Panc1 (cell line): ENCODE measurements at regions not wholly inside any gene's neighbourhood (a gene's known extent, or its start where the extent isn't known, plus 50 kb on each side); places are given as distances from the start of the nearest gene placed in this dataset.

Experiments
- ATAC-seq: fragments of 200-7000 bp; cut with Tn5 transposase; 2 replicates; pipeline ENCODE4 v1.9.1; 2020; ENCODE audit warnings: mild to moderate bottlenecking, moderate library complexity
- BruUV-seq: library from RNA; stranded (reverse); fragments of 400-500 nt; replicated peaks from 2 replicates; lab custom pipeline; 2021; lab: Mats Ljungman, UMichigan
- CTCF ChIA-PET: fragments of 300-600 bp; sonication (Branson Sonifier 250); formaldehyde crosslinking; loops from one replicate; lab custom pipeline; 2022; ENCODE audit warnings: antibody characterized with exemption; lab: Charles Lee
- POLR2A ChIA-PET: fragments of 300-600 bp; sonication (Branson Sonifier 250); formaldehyde crosslinking; loops from one replicate; lab custom pipeline; 2022; ENCODE audit warnings: antibody characterized with exemption; lab: Charles Lee
- DNase-seq: peaks from one replicate; pipeline ENCODE4 v3.0.0-alpha.2; 2010; ENCODE audit warnings: low read depth, low spot score
- H3K27ac ChIP-seq: 2 replicates; pipeline ENCODE4 v1.5.1; 2011; ENCODE audit warnings: mild to moderate bottlenecking, low read length, inconsistent platforms
- H3K27me3 ChIP-seq: fragments of 200-500 bp; sonication (Bioruptor generic); 2 replicates; pipeline ENCODE4 v1.6.0; 2014; ENCODE audit warnings: low read length, inconsistent platforms; ENCODE audit not compliant: control insufficient read depth, insufficient read depth
- H3K36me3 ChIP-seq: fragments of 200-500 bp; sonication (Bioruptor generic); 2 replicates; pipeline ENCODE4 v1.5.1; 2014; ENCODE audit warnings: inconsistent platforms, mild to moderate bottlenecking, low read length, moderate library complexity; ENCODE audit not compliant: control insufficient read depth, insufficient read depth
- H3K4me1 ChIP-seq: 2 replicates; pipeline ENCODE4 v1.5.1; 2011; ENCODE audit warnings: inconsistent platforms, mild to moderate bottlenecking, low read length, moderate library complexity; ENCODE audit not compliant: control insufficient read depth, insufficient read depth
- H3K4me3 ChIP-seq, 2 experiments: 2 replicates each; pipeline ENCODE4 v1.5.1; 2011 to 2012; ENCODE audit warnings: low read depth in 2 of 2, low read length in 2 of 2, mild to moderate bottlenecking in 2 of 2, inconsistent platforms in 1 of 2, moderate library complexity in 1 of 2
- H3K9me3 ChIP-seq: fragments of 200-500 bp; sonication (Bioruptor generic); 2 replicates; pipeline ENCODE4 v1.5.1; 2014; ENCODE audit warnings: low read depth, mild to moderate bottlenecking, inconsistent platforms, low read length, moderate library complexity; ENCODE audit not compliant: control insufficient read depth, insufficient read depth
- CTCF ChIP-seq: fragments of 450-650 bp; IDR thresholded peaks from 2 replicates; pipeline ENCODE4 v1.5.1; 2017; ENCODE audit warnings: mild to moderate bottlenecking
- POLR2AphosphoS5 ChIP-seq: IDR thresholded peaks from 2 replicates; pipeline ENCODE4 v1.6.1; 2012; ENCODE audit warnings: mild to moderate bottlenecking, low read depth, low read length, moderate library complexity
- REST ChIP-seq, 2 experiments: IDR thresholded peaks; 2 replicates each; pipeline ENCODE4 v1.6.1; 2011 to 2012; ENCODE audit warnings: low read depth in 2 of 2, control low read depth in 1 of 2, low read length in 1 of 2, mild to moderate bottlenecking in 1 of 2, moderate library complexity in 1 of 2; ENCODE audit not compliant: insufficient read depth in 1 of 2
- SIN3A ChIP-seq: IDR thresholded peaks from 2 replicates; pipeline ENCODE4 v1.6.1; 2012; ENCODE audit warnings: low read depth, mild to moderate bottlenecking, low read length, moderate library complexity, borderline replicate concordance; ENCODE audit not compliant: insufficient read depth
- TCF7L2 ChIP-seq: IDR thresholded peaks from 2 replicates; pipeline ENCODE4 v1.6.1; 2011; ENCODE audit warnings: mild to moderate bottlenecking, low read depth, low read length, inconsistent platforms
- in situ Hi-C: cut with HindIII; loops from 2 replicates; pipeline ENCODE4 v1.10.0; 2016; ENCODE audit warnings: low sequenced_read_pairs, low pct_unique_long_range_greater_than_20kb
- intact Hi-C: fragments of 100-400 bp; cut with micrococcal nuclease; formaldehyde crosslinking; loops from one replicate; pipeline ENCODE4 v1.10.0; 2022; ENCODE audit not compliant: unreplicated experiment

GRCh38 chr15:62510791-62511190, 345.7 kb upstream of the C2CD4B start:
- DNase-seq (no peak), ATAC-seq (no peak)
- peaks cover 6% of the 10 kb centered on the region for H3K27me3 ChIP-seq
- H3K4me1 ChIP-seq = no peaks in the 10 kb centered on the region
- H3K4me3 ChIP-seq = no peak overlapping the region
- no peaks in the 10 kb centered on the region for H3K9me3 ChIP-seq
- intact Hi-C loops = no loop called here
- ChIA-PET CTCF (no interaction called here), POLR2A (no interaction called here)
- BruUV-seq = no TSS peak
- in situ Hi-C loops = no loop called here
- TF ChIP-seq CTCF (no peak), POLR2AphosphoS5 (no peak), TCF7L2 (no peak), REST (IDR thresholded peaks at IDR 0.05; ENCODE audit: insufficient read depth in 1 of 2, low read depth in 2 of 2, low read length in 1 of 2) (no peak), SIN3A (no peak)
- no peak overlapping the region for H3K27ac ChIP-seq
- no peaks in the 10 kb centered on the region for H3K36me3 ChIP-seq

GRCh38 chr15:62512904-62513303, 347.8 kb upstream of the C2CD4B start:
- DNase-seq (no peak), ATAC-seq (no peak)
- H3K4me3 ChIP-seq = no peak overlapping the region
- TF ChIP-seq REST (IDR thresholded peaks at IDR 0.05; ENCODE audit: insufficient read depth in 1 of 2, low read depth in 2 of 2, low read length in 1 of 2) (no peak), SIN3A (no peak), POLR2AphosphoS5 (no peak), CTCF (no peak), TCF7L2 (no peak)
- intact Hi-C loops = no loop called here
- no peaks in the 10 kb centered on the region for H3K36me3 ChIP-seq
- H3K27me3 ChIP-seq = peaks cover 6% of the 10 kb centered on the region
- H3K4me1 ChIP-seq = no peaks in the 10 kb centered on the region
- in situ Hi-C loops = no loop called here
- H3K27ac ChIP-seq = no peak overlapping the region
- BruUV-seq = no TSS peak
- no peaks in the 10 kb centered on the region for H3K9me3 ChIP-seq
- CTCF ChIA-PET = no interaction called here
- POLR2A ChIA-PET = no interaction called here
